SHP77 treated with DMSO at 0.1 percent for 48 hours (cell line): ENCODE measurements at regions not wholly inside any gene's neighbourhood (a gene's known extent, or its start where the extent isn't known, plus 50 kb on each side); places are given as distances from the start of the nearest gene placed in this dataset.

Experiments
- DNase-seq: peaks from one replicate; lab custom pipeline; 2025; lab: John Stamatoyannopoulos, UW

DNA sequence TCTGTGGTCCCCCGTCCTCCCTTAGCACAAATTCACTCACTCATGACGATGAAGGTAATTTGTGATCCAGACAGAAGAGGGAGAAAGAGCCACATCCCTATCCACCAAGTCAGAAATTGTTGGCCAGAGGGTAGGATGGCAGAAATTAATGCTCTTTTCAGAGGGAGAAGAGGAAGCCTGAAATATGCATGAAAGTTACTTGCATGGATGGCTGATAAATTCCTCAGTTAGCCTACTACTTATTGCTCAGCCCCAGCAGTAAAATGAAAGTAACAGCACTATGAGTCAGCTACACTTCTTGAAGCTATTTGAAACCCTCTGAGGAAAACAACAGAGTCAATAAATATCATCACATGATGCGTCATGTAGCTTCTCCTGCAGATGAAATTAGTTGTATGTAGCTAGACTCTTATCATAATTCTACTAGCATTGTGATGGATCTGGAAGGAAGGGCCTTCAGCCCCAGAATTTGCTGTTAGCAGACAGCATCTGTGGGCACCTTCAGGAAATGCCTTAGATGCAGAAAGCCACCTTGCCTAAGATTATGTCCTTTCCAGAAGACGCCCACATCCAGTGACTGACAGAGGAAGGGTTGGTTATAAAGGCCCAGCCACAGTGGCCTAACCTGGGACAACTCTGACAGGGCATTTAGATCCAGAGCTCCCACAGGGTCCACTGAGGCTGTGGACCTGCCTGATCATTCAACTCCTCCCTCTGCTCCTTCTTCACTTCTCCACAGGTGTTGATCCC, 81.2 kb upstream of the CCDC112 start:
- no peak for DNase-seq

DNA sequence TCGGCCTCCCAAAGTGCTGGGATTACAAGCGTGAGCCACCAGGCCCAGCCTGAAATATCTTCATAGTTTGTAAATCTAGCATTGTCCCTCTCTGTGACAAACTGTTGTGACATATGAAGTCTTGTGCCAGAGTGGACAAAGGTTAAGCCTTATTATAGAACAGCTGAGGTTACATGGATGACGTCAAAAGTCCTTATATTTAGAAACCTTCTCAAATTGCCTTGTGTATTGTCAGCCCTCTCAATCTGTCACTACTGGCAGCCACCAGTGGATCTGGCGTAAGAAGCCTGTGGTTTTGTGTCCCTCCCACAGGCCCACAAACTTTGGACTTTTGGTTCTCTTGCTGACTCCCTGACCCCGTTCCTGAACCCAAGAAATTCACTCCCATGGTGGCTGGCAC, 79.4 kb upstream of the CCDC112 start:
- DNase-seq = peak; percentile 95

DNA sequence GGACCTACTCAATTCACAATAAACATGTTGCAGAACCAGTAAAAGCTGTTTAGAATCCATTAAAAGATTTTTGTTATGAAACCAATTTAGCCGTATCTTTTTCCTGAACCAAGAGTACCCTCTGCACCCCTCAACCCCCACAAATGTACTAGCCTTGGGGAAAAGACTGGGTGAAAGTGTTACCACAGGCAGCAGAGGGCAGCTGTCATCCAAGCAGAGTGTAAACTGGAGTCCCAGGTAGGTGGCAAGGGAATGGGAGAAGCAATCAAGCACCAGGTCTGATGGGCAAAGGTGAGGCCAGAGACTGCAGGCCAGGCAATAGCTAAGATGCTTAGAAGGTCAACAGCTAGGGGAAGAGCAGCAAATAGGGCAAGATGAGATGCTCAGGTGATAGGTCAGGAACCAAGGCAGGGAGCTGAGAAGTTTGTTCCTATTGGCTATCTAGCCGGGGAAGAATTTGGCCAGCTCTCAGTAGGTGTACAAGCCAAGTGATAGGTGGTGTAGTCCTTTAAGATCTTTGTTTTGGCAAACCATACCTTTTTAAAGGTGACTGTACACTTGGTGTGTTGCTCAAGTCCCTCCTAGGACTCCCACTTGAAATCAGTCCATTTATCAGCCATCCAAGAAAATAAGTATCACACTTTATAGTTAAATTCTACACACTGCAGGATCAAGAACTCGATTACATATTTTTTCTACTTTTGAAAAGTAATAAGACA, 77.8 kb upstream of the CCDC112 start:
- DNase-seq = no peak

DNA sequence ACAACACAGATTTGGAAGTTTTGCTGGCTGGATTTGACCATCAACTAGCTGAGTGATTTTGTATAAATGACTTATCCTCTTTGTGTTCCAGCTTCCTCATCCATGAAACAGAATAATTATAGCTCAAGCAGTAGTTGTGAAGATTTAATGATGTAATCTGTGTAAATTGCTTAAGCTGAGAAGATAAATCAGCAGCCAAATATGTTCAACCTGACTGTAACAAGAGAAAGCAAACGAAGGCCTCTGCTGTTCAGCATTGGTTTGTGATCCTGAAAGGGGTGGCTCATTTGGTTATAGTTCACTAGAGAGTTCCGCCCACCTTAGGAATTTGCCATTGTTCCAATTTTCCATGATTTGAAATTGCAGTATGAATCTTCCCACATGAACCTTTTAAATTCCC, 75.7 kb upstream of the CCDC112 start:
- no peak for DNase-seq

DNA sequence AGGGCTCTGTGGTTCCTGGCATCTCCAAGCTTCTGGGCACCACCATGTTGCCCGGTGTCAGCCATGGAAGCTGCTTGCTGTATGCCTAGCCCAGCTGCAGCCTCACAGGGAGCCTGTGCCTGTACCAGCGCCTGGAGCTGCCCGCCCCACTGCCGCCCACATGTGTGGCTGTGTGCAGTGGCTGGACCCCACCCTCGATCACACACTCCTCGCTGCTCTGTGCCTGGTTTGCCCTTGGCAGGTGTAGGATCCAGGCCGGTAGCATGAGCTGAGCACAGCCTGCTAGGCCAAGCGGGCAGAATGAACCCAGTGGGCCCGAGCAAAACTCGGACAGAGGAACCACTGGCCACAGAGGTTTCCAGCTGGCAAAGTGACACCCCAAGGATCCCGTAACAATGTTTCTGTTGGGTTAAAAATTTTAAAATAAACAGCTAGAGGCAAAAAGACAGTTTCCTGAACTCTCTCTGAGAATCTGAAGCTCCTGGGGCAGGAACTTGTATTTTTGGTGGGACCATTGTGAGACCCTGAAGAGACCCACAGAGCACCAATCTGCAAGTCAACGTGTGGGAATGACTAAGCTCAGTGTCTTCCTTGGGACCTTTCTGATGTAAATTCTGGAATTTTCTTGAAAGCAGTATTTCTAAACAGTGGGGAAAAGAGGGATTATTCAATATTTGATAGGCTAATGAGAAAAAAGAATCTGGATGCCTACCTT, 73.1 kb upstream of the CCDC112 start:
- DNase-seq = no peak

DNA sequence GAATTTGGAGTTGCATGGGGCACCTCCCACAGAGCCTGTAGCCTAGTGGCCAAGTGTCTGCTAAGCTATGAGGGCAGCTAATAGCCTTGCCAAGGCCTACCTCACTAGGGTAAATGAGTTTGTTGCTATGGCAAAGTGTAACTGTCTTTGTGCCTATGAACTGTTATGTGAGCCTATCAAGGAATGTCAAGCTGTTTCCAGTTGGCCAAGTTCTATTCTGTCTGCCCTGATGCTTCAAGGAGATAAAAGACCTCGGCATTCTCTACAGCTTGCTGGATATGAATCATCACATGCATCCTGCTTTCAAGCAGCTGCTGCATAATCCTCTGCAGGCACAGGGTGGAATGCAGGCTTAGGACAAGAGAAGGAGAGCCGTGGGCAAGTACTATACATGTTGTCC, 69.8 kb upstream of the CCDC112 start:
- no peak for DNase-seq

GRCh38 chr5:115363879-115364278, 67.4 kb upstream of the CCDC112 start:
- no peak for DNase-seq

DNA sequence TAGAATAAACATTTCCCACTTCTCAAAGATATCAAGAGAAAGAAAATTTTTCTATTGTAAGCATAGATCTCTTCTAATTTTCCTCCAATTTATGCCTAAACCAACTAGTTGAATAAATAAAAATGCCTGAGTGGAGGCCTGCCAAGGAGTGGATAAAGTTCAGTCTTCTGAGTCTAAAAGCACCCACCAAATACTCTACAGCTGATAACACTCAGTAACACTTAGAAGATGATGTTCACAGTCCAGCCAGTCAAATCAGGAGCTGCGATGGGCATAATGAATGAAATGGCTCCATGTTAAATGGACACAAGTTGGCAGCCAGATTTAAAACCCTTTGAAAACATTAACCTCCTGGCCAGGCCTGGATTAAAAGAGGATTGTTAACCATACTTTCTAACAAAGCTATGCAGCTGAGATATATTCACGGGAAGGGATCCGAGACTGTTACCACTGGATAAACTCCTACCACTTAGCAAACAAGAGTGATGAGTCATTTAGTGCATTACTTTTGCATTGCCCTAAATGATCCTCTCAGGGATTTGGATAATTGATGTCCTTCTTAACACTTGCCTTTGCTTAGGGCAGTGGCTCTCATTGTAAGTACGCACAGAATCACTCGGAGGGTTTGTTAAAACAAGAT, 63.7 kb upstream of the CCDC112 start:
- no peak for DNase-seq

DNA sequence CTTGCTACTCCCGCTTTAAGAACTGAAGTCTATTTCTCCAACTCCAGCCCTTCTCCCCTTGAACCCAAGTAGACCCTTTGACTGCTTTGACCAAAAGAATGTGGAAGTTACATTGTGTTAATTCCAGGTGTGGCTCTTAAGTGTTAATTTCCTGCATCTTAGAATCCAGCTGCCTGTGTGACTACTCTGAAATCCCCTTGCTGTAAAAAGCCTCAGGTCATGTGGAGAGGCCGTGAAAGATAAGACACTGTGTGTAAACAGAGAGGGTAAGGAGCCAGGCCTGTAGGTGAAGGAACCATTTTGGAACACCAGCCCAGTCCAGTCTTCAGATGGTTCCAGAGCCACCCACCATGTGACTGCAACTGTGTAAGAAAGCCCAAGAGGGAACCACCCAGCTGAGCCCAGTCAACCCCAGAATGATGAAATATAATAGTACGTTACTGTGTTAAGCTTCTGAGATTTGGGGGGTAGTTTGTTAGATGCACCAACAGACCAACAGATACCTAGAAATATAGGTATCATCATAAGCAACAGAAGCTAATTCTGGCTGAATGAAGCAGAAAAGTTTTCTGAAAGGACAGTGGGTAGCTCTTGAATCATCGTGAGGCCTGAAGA, 59.4 kb upstream of the CCDC112 start:
- DNase-seq = no peak

DNA sequence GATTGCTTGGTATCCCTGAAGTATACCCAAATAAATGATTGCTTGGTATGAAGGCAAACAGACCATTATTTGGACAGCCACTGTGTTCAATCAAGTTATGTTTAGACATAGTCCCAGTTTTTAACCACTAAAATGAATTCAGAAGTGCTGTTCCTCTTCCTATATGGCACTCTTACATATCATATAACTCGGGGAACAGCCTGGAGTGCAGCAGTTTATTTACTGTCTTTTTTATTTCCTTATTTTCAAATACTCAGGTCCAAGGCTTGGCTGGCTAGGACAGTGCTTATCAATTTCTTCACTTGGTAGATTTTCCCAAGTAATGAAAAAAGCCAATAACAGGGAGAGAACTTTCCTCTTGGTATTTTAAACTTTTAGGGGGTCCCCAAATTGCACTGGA, 58.6 kb upstream of the CCDC112 start:
- DNase-seq = no peak

DNA sequence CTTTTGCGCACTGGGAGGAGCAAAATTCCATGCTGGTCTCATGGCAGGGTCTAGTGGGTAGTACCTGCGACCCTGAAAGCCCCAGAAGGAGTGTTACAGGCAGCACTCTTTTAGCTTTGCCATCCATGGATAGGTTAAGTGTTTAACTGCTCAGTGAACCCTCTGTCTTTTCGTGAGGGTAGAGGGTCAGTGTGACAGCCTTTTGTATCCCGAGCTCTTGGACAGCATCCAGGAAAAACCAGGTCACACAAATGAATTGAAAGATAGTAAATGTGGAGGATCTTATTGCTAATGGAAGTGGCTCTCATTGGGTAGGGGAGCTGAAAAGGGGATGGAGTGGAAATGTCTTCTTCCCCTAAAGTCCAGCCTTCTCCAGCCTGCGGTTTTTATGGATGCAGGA, 57.8 kb upstream of the CCDC112 start:
- peak; percentile 39 for DNase-seq

GRCh38 chr5:115352571-115352970, 56.1 kb upstream of the CCDC112 start:
- DNase-seq = no peak

GRCh38 chr5:115351356-115352195, 55.1 kb upstream of the CCDC112 start:
- no peak for DNase-seq

- DNase-seq = no peak
Observed at GRCh38 chr5:115350894-115351293, 54.4 kb upstream of the CCDC112 start.

DNA sequence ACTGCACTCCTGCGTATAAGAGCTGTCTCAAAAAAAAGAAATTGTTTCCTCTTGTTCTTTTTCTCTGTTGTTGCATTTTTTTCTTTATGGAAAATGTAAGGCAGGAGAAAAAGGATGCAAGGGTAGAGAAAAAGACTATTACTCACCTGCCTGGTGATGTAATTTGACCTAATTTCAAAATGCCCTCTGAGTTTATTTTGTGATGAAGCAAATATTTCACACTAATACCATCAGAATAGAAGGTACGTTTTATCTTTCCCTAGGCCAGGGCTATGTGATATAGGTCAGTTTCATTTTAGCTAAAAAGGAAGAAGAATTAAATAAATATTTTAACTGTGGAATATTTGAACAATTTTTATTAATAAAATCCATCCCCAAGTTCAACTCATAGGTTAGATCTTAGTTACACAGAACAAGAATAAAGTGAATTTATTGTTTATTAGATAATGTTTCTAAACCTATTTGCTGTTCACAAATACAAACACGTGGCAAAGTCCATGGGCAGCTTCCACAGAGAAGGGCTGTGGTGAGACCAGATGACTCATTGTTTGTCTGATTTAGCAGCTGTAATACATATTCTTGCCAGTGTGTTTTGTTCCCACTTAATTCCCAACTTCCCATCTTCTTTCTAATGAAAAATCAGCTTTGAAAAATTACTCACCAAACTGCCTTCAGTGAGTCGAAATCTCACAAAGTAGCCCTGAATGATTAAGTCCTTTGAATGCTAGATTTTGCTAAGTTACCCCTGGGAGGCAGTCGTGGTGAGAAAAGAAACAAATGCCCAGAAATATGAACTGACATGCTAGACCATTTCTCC, 52.8 kb upstream of the CCDC112 start:
- peak; percentile 40 for DNase-seq

DNA sequence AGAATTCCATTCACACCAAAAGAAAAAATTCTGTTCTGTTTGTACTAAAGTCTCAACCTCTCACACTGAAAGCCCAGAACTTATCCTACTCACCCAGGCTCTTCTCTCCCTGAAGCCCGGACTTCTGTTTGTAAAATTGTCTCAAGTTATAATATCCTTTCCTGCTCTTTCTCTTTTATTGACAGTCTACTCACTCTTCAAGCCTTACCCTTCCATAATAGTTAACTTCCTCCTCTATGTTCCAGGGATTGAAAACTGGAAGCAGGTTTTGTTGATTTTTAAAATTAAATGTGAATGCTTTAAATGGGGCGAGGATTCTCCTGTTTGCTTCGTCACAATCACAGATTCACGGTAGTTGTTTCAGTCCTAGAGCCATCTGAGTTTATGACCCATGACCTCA, 51.7 kb upstream of the CCDC112 start:
- no peak for DNase-seq
